ENCODE measurements at regions not wholly inside any gene's neighbourhood (a gene's known extent, or its start where the extent isn't known, plus 50 kb on each side); places are given as distances from the start of the nearest gene placed in this dataset.

GRCh38 chr3:151935446-151935845, 62.0 kb downstream of the SUCNR1 start:
- no peaks in the 10 kb centered on the region for H3K9me3 ChIP-seq (ENCODE audit: control insufficient read depth, low read length)
- no peak for DNase-seq
- no peaks in the 10 kb centered on the region for H3K36me3 ChIP-seq (ENCODE audit: control insufficient read depth in 1 of 2, insufficient read depth in 2 of 2, low read length in 1 of 2)
- H3K27me3 ChIP-seq (ENCODE audit: control insufficient read depth in 1 of 2, insufficient read depth in 2 of 2, low read length in 1 of 2) = no peaks in the 10 kb centered on the region
- H3K4me3 ChIP-seq (ENCODE audit: low read length in 2 of 2) = no peak overlapping the region
- H3K27ac ChIP-seq (ENCODE audit: low read depth in 1 of 2, low read length in 2 of 2) = no peak overlapping the region
- H3K4me1 ChIP-seq (ENCODE audit: control insufficient read depth in 1 of 2, insufficient read depth in 2 of 2, low read length in 2 of 2) = no peaks in the 10 kb centered on the region
- intact Hi-C loops (cut with DNase I) = no loop called here
- no peak for ATAC-seq (ENCODE audit: low FRiP score)
- 83 to 95% methylated on average over 4 of the region's 4 CpGs for WGBS, 2 donors

GRCh38 chr3:151940481-151940880, 67.0 kb downstream of the SUCNR1 start:
- Histone ChIP-seq H3K27me3 (ENCODE audit: control insufficient read depth in 1 of 2, insufficient read depth in 2 of 2, low read length in 1 of 2) (no peaks in the 10 kb centered on the region), H3K36me3 (ENCODE audit: control insufficient read depth in 1 of 2, insufficient read depth in 2 of 2, low read length in 1 of 2) (no peaks in the 10 kb centered on the region), H3K27ac (ENCODE audit: low read depth in 1 of 2, low read length in 2 of 2) (no peak overlapping the region), H3K4me1 (ENCODE audit: control insufficient read depth in 1 of 2, insufficient read depth in 2 of 2, low read length in 2 of 2) (no peaks in the 10 kb centered on the region), H3K9me3 (ENCODE audit: control insufficient read depth, low read length) (no peaks in the 10 kb centered on the region), H3K4me3 (ENCODE audit: low read length in 2 of 2) (no peak overlapping the region)
- 89 to 92% methylated on average over 2 of the region's 2 CpGs for WGBS, 2 donors
- no peak for ATAC-seq (ENCODE audit: low FRiP score)
- intact Hi-C loops (cut with DNase I) = no loop called here
- DNase-seq = no peak

- Histone ChIP-seq H3K27ac (ENCODE audit: low read depth in 1 of 2, low read length in 2 of 2) (no peak overlapping the region), H3K4me3 (ENCODE audit: low read length in 2 of 2) (no peak overlapping the region), H3K9me3 (ENCODE audit: control insufficient read depth, low read length) (no peaks in the 10 kb centered on the region), H3K27me3 (ENCODE audit: control insufficient read depth in 1 of 2, insufficient read depth in 2 of 2, low read length in 1 of 2) (no peaks in the 10 kb centered on the region), H3K4me1 (ENCODE audit: control insufficient read depth in 1 of 2, insufficient read depth in 2 of 2, low read length in 2 of 2) (no peaks in the 10 kb centered on the region), H3K36me3 (ENCODE audit: control insufficient read depth in 1 of 2, insufficient read depth in 2 of 2, low read length in 1 of 2) (no peaks in the 10 kb centered on the region)
- WGBS, 2 donors = 85 to 97% methylated on average over 1 of the region's 1 CpG
- intact Hi-C loops (cut with DNase I) = no loop called here
- DNase-seq (no peak), ATAC-seq (ENCODE audit: low FRiP score) (no peak)
These were observed 70.1 kb downstream of the SUCNR1 start for GRCh38 chr3:151943539-151943938.

- no peaks in the 10 kb centered on the region for H3K9me3 ChIP-seq (ENCODE audit: control insufficient read depth, low read length)
- no peaks in the 10 kb centered on the region for H3K4me1 ChIP-seq (ENCODE audit: control insufficient read depth in 1 of 2, insufficient read depth in 2 of 2, low read length in 2 of 2)
- intact Hi-C loops (cut with DNase I) = no loop called here
- H3K36me3 ChIP-seq (ENCODE audit: control insufficient read depth in 1 of 2, insufficient read depth in 2 of 2, low read length in 1 of 2) = no peaks in the 10 kb centered on the region
- no peak overlapping the region for H3K27ac ChIP-seq (ENCODE audit: low read depth in 1 of 2, low read length in 2 of 2)
- no peaks in the 10 kb centered on the region for H3K27me3 ChIP-seq (ENCODE audit: control insufficient read depth in 1 of 2, insufficient read depth in 2 of 2, low read length in 1 of 2)
- ATAC-seq (ENCODE audit: low FRiP score) = no peak
- DNase-seq = no peak
- H3K4me3 ChIP-seq (ENCODE audit: low read length in 2 of 2) = no peak overlapping the region
These were observed 70.9 kb downstream of the SUCNR1 start for GRCh38 chr3:151944356-151944755.

GRCh38 chr3:151946606-151947005, 73.2 kb downstream of the SUCNR1 start:
- H3K4me3 ChIP-seq (ENCODE audit: low read length in 2 of 2) = no peak overlapping the region
- WGBS, 2 donors = 97 to 98% methylated on average over 1 of the region's 1 CpG
- no peak for DNase-seq
- no peak for ATAC-seq (ENCODE audit: low FRiP score)
- H3K4me1 ChIP-seq (ENCODE audit: control insufficient read depth in 1 of 2, insufficient read depth in 2 of 2, low read length in 2 of 2) = no peaks in the 10 kb centered on the region
- H3K36me3 ChIP-seq (ENCODE audit: control insufficient read depth in 1 of 2, insufficient read depth in 2 of 2, low read length in 1 of 2) = no peaks in the 10 kb centered on the region
- no peak overlapping the region for H3K27ac ChIP-seq (ENCODE audit: low read depth in 1 of 2, low read length in 2 of 2)
- H3K9me3 ChIP-seq (ENCODE audit: control insufficient read depth, low read length) = no peaks in the 10 kb centered on the region
- H3K27me3 ChIP-seq (ENCODE audit: control insufficient read depth in 1 of 2, insufficient read depth in 2 of 2, low read length in 1 of 2) = no peaks in the 10 kb centered on the region
- intact Hi-C loops (cut with DNase I) = no loop called here

GRCh38 chr3:151949706-151950105, 76.3 kb downstream of the SUCNR1 start:
- no peak for ATAC-seq (ENCODE audit: low FRiP score)
- Histone ChIP-seq H3K27me3 (ENCODE audit: control insufficient read depth in 1 of 2, insufficient read depth in 2 of 2, low read length in 1 of 2) (no peaks in the 10 kb centered on the region), H3K4me3 (ENCODE audit: low read length in 2 of 2) (no peak overlapping the region), H3K4me1 (ENCODE audit: control insufficient read depth in 1 of 2, insufficient read depth in 2 of 2, low read length in 2 of 2) (no peaks in the 10 kb centered on the region), H3K27ac (ENCODE audit: low read depth in 1 of 2, low read length in 2 of 2) (no peak overlapping the region), H3K36me3 (ENCODE audit: control insufficient read depth in 1 of 2, insufficient read depth in 2 of 2, low read length in 1 of 2) (no peaks in the 10 kb centered on the region), H3K9me3 (ENCODE audit: control insufficient read depth, low read length) (no peaks in the 10 kb centered on the region)
- WGBS, 2 donors = 81 to 83% methylated on average over 4 of the region's 4 CpGs
- intact Hi-C loops (cut with DNase I) = no loop called here
- no peak for DNase-seq

- H3K9me3 ChIP-seq (ENCODE audit: control insufficient read depth, low read length) = no peaks in the 10 kb centered on the region
- intact Hi-C loops (cut with DNase I) = no loop called here
- H3K4me1 ChIP-seq (ENCODE audit: control insufficient read depth in 1 of 2, insufficient read depth in 2 of 2, low read length in 2 of 2) = no peaks in the 10 kb centered on the region
- WGBS, 2 donors = 93 to 94% methylated on average over 1 of the region's 1 CpG
- H3K27me3 ChIP-seq (ENCODE audit: control insufficient read depth in 1 of 2, insufficient read depth in 2 of 2, low read length in 1 of 2) = no peaks in the 10 kb centered on the region
- no peaks in the 10 kb centered on the region for H3K36me3 ChIP-seq (ENCODE audit: control insufficient read depth in 1 of 2, insufficient read depth in 2 of 2, low read length in 1 of 2)
- no peak overlapping the region for H3K4me3 ChIP-seq (ENCODE audit: low read length in 2 of 2)
- no peak overlapping the region for H3K27ac ChIP-seq (ENCODE audit: low read depth in 1 of 2, low read length in 2 of 2)
- no peak for DNase-seq
- no peak for ATAC-seq (ENCODE audit: low FRiP score)
These were observed 81.9 kb downstream of the SUCNR1 start for GRCh38 chr3:151955356-151955755.

- Histone ChIP-seq H3K4me1 (ENCODE audit: control insufficient read depth in 1 of 2, insufficient read depth in 2 of 2, low read length in 2 of 2) (peaks cover 0 to 3% of the 10 kb centered on the region in 2 donors), H3K4me3 (ENCODE audit: low read length in 2 of 2) (no peak overlapping the region), H3K36me3 (ENCODE audit: control insufficient read depth in 1 of 2, insufficient read depth in 2 of 2, low read length in 1 of 2) (no peaks in the 10 kb centered on the region), H3K9me3 (ENCODE audit: control insufficient read depth, low read length) (no peaks in the 10 kb centered on the region), H3K27ac (ENCODE audit: low read depth in 1 of 2, low read length in 2 of 2) (peak overlapping the region in 1 of 2 donors; percentile 11), H3K27me3 (ENCODE audit: control insufficient read depth in 1 of 2, insufficient read depth in 2 of 2, low read length in 1 of 2) (no peaks in the 10 kb centered on the region)
- intact Hi-C loops (cut with DNase I) = no loop called here
- no peak for DNase-seq
- ATAC-seq (ENCODE audit: low FRiP score) = no peak
- WGBS, 2 donors = 52 to 90% methylated on average over 4 of the region's 4 CpGs
These were observed 87.6 kb downstream of the SUCNR1 start for GRCh38 chr3:151960961-151961580.

GRCh38 chr3:151962352-151962751, 88.9 kb downstream of the SUCNR1 start:
- WGBS, 2 donors = 83 to 87% methylated on average over 1 of the region's 1 CpG
- no peak for DNase-seq
- no peak overlapping the region for H3K27ac ChIP-seq (ENCODE audit: low read depth in 1 of 2, low read length in 2 of 2)
- intact Hi-C loops (cut with DNase I) = no loop called here
- no peaks in the 10 kb centered on the region for H3K27me3 ChIP-seq (ENCODE audit: control insufficient read depth in 1 of 2, insufficient read depth in 2 of 2, low read length in 1 of 2)
- H3K4me1 ChIP-seq (ENCODE audit: control insufficient read depth in 1 of 2, insufficient read depth in 2 of 2, low read length in 2 of 2) = peaks cover 0 to 3% of the 10 kb centered on the region in 2 donors
- H3K9me3 ChIP-seq (ENCODE audit: control insufficient read depth, low read length) = no peaks in the 10 kb centered on the region
- ATAC-seq (ENCODE audit: low FRiP score) = no peak
- no peaks in the 10 kb centered on the region for H3K36me3 ChIP-seq (ENCODE audit: control insufficient read depth in 1 of 2, insufficient read depth in 2 of 2, low read length in 1 of 2)
- H3K4me3 ChIP-seq (ENCODE audit: low read length in 2 of 2) = no peak overlapping the region

Measured in aorta (tissue), 5 donors.